GM23338 (cell line): ENCODE measurements at regions not wholly inside any gene's neighbourhood (a gene's known extent, or its start where the extent isn't known, plus 50 kb on each side); places are given as distances from the start of the nearest gene placed in this dataset.

Experiments
- ATAC-seq: fragments of 200-7000 bp; cut with Tn5 transposase; 3 replicates; pipeline ENCODE4 v1.9.1; 2020
- DNase-seq: peaks from one replicate; pipeline ENCODE4 v3.0.0-alpha.2; 2015; ENCODE audit warnings: low spot score
- H2AFZ ChIP-seq: fragments of 200-600 bp; sonication (generic); 2 replicates; pipeline ENCODE4 v1.8.0; 2016; ENCODE audit warnings: antibody characterized with exemption, mild to moderate bottlenecking, moderate library complexity
- H3F3A ChIP-seq: fragments of 200-600 bp; sonication (generic); replicated peaks from 2 replicates; pipeline ENCODE4 v1.8.0; 2017; ENCODE audit warnings: antibody characterized with exemption, mixed run types, low read depth
- H3K27ac ChIP-seq: fragments of 200-600 bp; sonication (generic); 2 replicates; pipeline ENCODE4 v1.6.1; 2016; ENCODE audit warnings: low read depth
- H3K27me3 ChIP-seq: fragments of 200-600 bp; sonication (generic); 2 replicates; pipeline ENCODE4 v1.8.0; 2016; ENCODE audit warnings: mild to moderate bottlenecking, mixed run types, moderate library complexity; ENCODE audit not compliant: insufficient read depth
- H3K36me3 ChIP-seq: fragments of 200-600 bp; sonication (generic); 2 replicates; pipeline ENCODE4 v1.8.0; 2016; ENCODE audit warnings: mild to moderate bottlenecking; ENCODE audit not compliant: insufficient read depth
- H3K4me1 ChIP-seq: fragments of 200-600 bp; sonication (generic); 2 replicates; pipeline ENCODE4 v1.8.0; 2016; ENCODE audit warnings: mild to moderate bottlenecking, moderate library complexity; ENCODE audit not compliant: insufficient read depth
- H3K4me2 ChIP-seq: fragments of 200-600 bp; sonication (generic); 2 replicates; pipeline ENCODE4 v1.7.1; 2017; ENCODE audit warnings: mixed run types
- H3K4me3 ChIP-seq: fragments of 200-600 bp; sonication (generic); 2 replicates; pipeline ENCODE4 v1.6.1; 2016; ENCODE audit warnings: mixed run types
- H3K79me2 ChIP-seq: fragments of 200-600 bp; sonication (generic); replicated peaks from 2 replicates; pipeline ENCODE4 v1.8.0; 2017; ENCODE audit warnings: mild to moderate bottlenecking; ENCODE audit not compliant: insufficient read depth
- H3K9me2 ChIP-seq: fragments of 200-600 bp; sonication (generic); 2 replicates; pipeline ENCODE4 v1.8.0; 2017; ENCODE audit not compliant: insufficient read depth
- H4K20me1 ChIP-seq: fragments of 200-600 bp; sonication (generic); replicated peaks from 2 replicates; pipeline ENCODE4 v1.8.0; 2017; ENCODE audit warnings: mild to moderate bottlenecking; ENCODE audit not compliant: insufficient read depth
- H3K27ac Mint-ChIP-seq: 2 replicates; pipeline ENCODE4 v1.8.0; 2020; ENCODE audit warnings: inconsistent platforms, mild to moderate bottlenecking, moderate library complexity, mixed read lengths
- H3K27me3 Mint-ChIP-seq: 3 replicates; pipeline ENCODE4 v1.8.0; 2022; ENCODE audit warnings: low read depth, mild to moderate bottlenecking, moderate library complexity, mixed read lengths, inconsistent platforms; ENCODE audit not compliant: insufficient read depth, poor library complexity
- H3K36me3 Mint-ChIP-seq: 3 replicates; pipeline ENCODE4 v1.8.0; 2021; ENCODE audit warnings: low read depth, mild to moderate bottlenecking, inconsistent platforms, moderate library complexity, mixed read lengths
- H3K4me1 Mint-ChIP-seq: 3 replicates; pipeline ENCODE4 v1.8.0; 2020; ENCODE audit warnings: mild to moderate bottlenecking, inconsistent platforms, mixed read lengths
- H3K4me3 Mint-ChIP-seq: 3 replicates; pipeline ENCODE4 v1.8.0; 2021; ENCODE audit warnings: moderate library complexity, mild to moderate bottlenecking, inconsistent platforms, mixed read lengths
- H3K9me3 Mint-ChIP-seq: 3 replicates; pipeline ENCODE4 v1.8.0; 2020; ENCODE audit warnings: moderate library complexity, mild to moderate bottlenecking, inconsistent platforms, mixed read lengths
- EZH2 ChIP-seq: fragments of 200-600 bp; sonication (generic); IDR thresholded peaks from one replicate; pipeline ENCODE4 v1.8.0; 2017; ENCODE audit warnings: antibody characterized with exemption, mild to moderate bottlenecking, low read depth; ENCODE audit not compliant: unreplicated experiment
- EZH2phosphoT487 ChIP-seq: fragments of 200-600 bp; sonication (generic); IDR thresholded peaks from one replicate; pipeline ENCODE4 v1.8.1; 2018; ENCODE audit warnings: antibody characterized with exemption; ENCODE audit not compliant: unreplicated experiment
- JUNB ChIP-seq: IDR thresholded peaks from one replicate; pipeline ENCODE4 v1.6.1; 2016; ENCODE audit warnings: antibody characterized with exemption; ENCODE audit not compliant: unreplicated experiment
- POLR2AphosphoS5 ChIP-seq: IDR thresholded peaks from 2 replicates; pipeline ENCODE4 v1.6.1; 2016; ENCODE audit warnings: antibody characterized with exemption, low read depth
- STAT1 ChIP-seq: IDR thresholded peaks from one replicate; pipeline ENCODE4 v1.6.1; 2016; ENCODE audit warnings: antibody characterized with exemption; ENCODE audit not compliant: unreplicated experiment
- ZNF114 ChIP-seq: fragments of 250-450 bp; sonication (Bioruptor Pico); IDR thresholded peaks from 2 replicates; pipeline ENCODE4 v1.5.0; 2020; ENCODE audit warnings: mild to moderate bottlenecking, moderate library complexity
- ZNF331 ChIP-seq: fragments of 250-450 bp; sonication (Bioruptor Pico); IDR thresholded peaks from 2 replicates; pipeline ENCODE4 v1.5.0; 2020; ENCODE audit warnings: low read depth, mild to moderate bottlenecking, moderate library complexity
- ZNF462 ChIP-seq: fragments of 250-450 bp; sonication (Bioruptor Pico); IDR thresholded peaks from 2 replicates; pipeline ENCODE4 v1.5.0; 2020; ENCODE audit warnings: mild to moderate bottlenecking, moderate library complexity
- TF ChIP-seq, protein P1 (sequence below), 2 experiments: fragments of 200-600 bp in 1 of 2; sonication (generic) in 1 of 2; conservative IDR thresholded peaks; 2 replicates each; pipeline versions ENCODE4 v1.5.1 to v1.6.1; 2016 to 2017; ENCODE audit warnings: antibody characterized with exemption in 2 of 2, low read depth in 2 of 2, mild to moderate bottlenecking in 2 of 2, moderate library complexity in 1 of 2
- TF ChIP-seq, protein P2 (sequence below): IDR thresholded peaks from 2 replicates; pipeline ENCODE4 v1.6.1; 2016; ENCODE audit warnings: antibody characterized with exemption
- TF ChIP-seq, protein P3 (sequence below): IDR thresholded peaks from one replicate; pipeline ENCODE4 v1.6.1; 2018; ENCODE audit warnings: antibody characterized with exemption; ENCODE audit not compliant: unreplicated experiment

DNA sequence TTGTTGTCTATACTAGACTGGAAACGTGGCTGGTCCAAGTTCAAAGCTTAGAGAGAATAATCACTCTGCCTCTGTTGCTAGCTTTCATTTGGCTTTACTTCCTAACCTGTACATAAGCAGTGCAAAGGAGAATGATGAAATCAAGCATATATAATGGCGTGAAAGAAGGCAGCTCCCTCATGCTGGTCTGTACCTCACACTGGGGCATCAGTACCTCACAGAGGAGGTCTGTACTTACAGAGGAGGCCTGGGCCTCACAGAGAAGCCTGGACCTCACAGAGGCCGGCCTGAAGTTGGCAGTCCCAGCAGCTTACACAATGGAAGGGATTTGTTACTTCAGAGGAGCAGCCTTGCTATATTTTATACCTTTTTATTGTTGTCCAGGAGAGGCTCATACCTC lies 53.3 kb upstream of the MSI2 start:
- Histone ChIP-seq H3K79me2 (no peaks in the 10 kb centered on the region), H3K9me2 (0 out of 2 replicates have a peak, but pooled peaks cover 4% of the 10 kb centered on the region), H3K36me3 (no peaks in the 10 kb centered on the region), H3K27ac (no peak overlapping the region), H3K4me2 (no peak overlapping the region), H3F3A (no peaks in the 10 kb centered on the region), H3K4me3 (no peak overlapping the region), H2AFZ (no peak overlapping the region), H3K27me3 (no peaks in the 10 kb centered on the region), H4K20me1 (no peaks in the 10 kb centered on the region), H3K4me1 (no peaks in the 10 kb centered on the region)
- no peaks in the 10 kb centered on the region for H3K27me3 Mint-ChIP-seq
- H3K4me1 Mint-ChIP-seq: no peaks in the 10 kb centered on the region
- DNase-seq (no peak), ATAC-seq (no peak)
- H3K9me3 Mint-ChIP-seq: peaks cover 14% of the 10 kb centered on the region; the same call in 2 of the 3 replicates
- no peak overlapping the region for H3K4me3 Mint-ChIP-seq
- H3K36me3 Mint-ChIP-seq: no peaks in the 10 kb centered on the region
- no peak overlapping the region for H3K27ac Mint-ChIP-seq
- TF ChIP-seq EZH2phosphoT487 (no peak), ZNF114 (no peak), POLR2AphosphoS5 (no peak), STAT1 (no peak), ZNF462 (CRISPR knock-in tag) (no peak), JUNB (no peak), ZNF331 (CRISPR knock-in tag) (no peak), EZH2 (no peak)
- TF ChIP-seq, protein P1, sequence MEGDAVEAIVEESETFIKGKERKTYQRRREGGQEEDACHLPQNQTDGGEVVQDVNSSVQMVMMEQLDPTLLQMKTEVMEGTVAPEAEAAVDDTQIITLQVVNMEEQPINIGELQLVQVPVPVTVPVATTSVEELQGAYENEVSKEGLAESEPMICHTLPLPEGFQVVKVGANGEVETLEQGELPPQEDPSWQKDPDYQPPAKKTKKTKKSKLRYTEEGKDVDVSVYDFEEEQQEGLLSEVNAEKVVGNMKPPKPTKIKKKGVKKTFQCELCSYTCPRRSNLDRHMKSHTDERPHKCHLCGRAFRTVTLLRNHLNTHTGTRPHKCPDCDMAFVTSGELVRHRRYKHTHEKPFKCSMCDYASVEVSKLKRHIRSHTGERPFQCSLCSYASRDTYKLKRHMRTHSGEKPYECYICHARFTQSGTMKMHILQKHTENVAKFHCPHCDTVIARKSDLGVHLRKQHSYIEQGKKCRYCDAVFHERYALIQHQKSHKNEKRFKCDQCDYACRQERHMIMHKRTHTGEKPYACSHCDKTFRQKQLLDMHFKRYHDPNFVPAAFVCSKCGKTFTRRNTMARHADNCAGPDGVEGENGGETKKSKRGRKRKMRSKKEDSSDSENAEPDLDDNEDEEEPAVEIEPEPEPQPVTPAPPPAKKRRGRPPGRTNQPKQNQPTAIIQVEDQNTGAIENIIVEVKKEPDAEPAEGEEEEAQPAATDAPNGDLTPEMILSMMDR (conservative IDR thresholded peaks at IDR 0.05; ENCODE audit: low read depth in 2 of 2): no peak
- TF ChIP-seq, protein P2, sequence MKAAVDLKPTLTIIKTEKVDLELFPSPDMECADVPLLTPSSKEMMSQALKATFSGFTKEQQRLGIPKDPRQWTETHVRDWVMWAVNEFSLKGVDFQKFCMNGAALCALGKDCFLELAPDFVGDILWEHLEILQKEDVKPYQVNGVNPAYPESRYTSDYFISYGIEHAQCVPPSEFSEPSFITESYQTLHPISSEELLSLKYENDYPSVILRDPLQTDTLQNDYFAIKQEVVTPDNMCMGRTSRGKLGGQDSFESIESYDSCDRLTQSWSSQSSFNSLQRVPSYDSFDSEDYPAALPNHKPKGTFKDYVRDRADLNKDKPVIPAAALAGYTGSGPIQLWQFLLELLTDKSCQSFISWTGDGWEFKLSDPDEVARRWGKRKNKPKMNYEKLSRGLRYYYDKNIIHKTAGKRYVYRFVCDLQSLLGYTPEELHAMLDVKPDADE: no peak
- TF ChIP-seq, protein P3, sequence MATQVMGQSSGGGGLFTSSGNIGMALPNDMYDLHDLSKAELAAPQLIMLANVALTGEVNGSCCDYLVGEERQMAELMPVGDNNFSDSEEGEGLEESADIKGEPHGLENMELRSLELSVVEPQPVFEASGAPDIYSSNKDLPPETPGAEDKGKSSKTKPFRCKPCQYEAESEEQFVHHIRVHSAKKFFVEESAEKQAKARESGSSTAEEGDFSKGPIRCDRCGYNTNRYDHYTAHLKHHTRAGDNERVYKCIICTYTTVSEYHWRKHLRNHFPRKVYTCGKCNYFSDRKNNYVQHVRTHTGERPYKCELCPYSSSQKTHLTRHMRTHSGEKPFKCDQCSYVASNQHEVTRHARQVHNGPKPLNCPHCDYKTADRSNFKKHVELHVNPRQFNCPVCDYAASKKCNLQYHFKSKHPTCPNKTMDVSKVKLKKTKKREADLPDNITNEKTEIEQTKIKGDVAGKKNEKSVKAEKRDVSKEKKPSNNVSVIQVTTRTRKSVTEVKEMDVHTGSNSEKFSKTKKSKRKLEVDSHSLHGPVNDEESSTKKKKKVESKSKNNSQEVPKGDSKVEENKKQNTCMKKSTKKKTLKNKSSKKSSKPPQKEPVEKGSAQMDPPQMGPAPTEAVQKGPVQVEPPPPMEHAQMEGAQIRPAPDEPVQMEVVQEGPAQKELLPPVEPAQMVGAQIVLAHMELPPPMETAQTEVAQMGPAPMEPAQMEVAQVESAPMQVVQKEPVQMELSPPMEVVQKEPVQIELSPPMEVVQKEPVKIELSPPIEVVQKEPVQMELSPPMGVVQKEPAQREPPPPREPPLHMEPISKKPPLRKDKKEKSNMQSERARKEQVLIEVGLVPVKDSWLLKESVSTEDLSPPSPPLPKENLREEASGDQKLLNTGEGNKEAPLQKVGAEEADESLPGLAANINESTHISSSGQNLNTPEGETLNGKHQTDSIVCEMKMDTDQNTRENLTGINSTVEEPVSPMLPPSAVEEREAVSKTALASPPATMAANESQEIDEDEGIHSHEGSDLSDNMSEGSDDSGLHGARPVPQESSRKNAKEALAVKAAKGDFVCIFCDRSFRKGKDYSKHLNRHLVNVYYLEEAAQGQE: no peak
